SK-MEL-5 (cell line): ENCODE measurements at regions not wholly inside any gene's neighbourhood (a gene's known extent, or its start where the extent isn't known, plus 50 kb on each side); places are given as distances from the start of the nearest gene placed in this dataset.
"Not testable (repeated sequence)": the region's sequence is repeated elsewhere in the genome, so short reads cannot be mapped to it uniquely, and the experiment has no call there.

ENCODE experiments used
- DNase-seq: peaks from one replicate; pipeline ENCODE4 v3.0.0-alpha.2; 2016; ENCODE audit warnings: low read depth, low spot score
- in situ Hi-C: cut with HindIII; loops from 2 replicates; pipeline ENCODE4 v1.10.0; 2016; ENCODE audit warnings: low sequenced_read_pairs, high pct_unique_total_duplicates, low pct_unique_long_range_greater_than_20kb

DNA sequence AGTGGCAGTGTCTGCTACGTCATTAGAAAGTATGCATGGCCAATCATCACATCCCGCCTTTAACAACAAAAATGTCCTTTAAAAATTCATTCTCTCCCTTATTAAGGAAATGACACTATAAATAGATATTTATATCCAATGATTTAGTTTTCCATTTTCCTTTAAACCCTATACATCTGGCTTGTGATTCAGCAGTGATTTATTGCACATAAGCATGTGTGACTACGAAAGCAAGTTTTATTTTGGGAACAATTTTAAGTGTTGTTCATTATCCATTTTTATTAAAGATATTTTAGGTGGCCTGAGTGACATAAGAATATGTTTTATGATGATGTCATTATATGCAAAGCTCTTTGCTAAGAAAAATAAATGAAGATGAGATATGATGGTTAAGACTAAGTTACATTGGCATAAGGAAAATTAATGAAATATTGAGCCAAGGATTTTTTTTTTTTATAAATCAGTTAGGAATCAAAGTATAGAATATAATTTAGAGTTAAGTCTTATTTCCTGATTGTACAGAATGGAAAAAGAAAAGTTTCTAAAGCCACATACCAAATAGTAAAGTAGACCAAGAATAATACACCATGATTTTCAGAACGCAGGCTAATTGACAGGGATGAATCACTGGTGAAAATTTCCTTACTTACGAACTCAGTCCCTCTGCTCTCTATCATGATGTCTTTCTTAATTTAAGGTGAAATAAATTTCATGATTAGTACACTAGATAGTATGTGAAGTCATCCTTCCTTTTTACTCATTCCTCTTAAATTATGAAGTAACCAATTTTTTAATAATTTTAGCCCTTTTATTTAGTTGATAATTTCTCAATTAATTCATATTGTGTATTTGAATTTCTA is 822.4 kb downstream of the FAT4 start:
- DNase-seq: no peak
- in situ Hi-C loops: no loop called here

DNA sequence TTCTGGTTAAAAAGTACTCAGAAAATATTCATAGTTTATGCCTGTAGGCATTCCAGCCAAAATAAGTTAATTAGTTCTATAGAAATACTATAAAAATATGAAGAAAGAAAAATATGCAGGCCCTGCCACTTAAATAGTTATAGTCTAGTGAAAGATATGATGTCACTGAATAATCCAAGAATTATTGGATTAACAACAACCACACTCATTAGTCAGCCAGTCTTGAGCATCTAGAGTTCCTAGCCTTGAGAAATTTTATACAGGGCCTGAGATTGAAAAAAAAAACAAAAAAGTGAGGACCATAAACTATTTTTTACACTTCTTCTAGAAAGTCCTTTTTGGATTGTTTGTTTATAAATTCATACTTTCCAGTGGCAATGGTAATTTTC is 823.0 kb downstream of the FAT4 start:
- in situ Hi-C loops: no loop called here
- DNase-seq: no peak

DNA sequence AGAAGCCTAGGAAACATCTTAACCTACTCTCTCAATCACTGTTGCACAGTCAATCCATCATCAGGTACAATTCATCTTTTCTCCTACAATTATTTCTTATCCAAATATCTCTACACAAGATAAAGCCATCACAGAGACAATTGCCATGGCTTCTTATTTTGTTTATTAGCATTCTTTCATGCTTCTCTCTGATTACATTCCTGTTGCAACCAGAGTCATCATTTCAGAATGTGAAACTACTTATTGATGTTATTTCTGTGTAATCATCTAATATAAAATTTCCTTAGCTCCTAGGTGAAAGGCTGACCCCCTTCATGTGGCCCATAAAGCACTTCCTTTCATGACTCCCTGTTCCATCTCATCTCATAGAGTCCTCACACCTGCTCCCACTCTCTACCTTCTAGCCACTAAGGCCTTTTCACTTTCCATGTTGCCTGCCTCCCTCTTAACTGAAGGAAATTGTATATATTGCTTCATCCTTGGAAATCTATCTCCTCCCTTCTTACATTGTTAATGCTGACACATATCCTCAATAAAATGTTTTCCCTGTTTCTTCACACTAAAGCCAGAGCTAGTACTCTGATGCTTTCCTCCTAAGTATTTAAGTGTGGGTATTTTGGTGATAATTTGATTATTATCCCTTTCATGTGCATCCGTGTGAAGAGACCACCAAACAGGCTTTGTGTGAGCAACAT is 829.9 kb downstream of the FAT4 start:
- in situ Hi-C loops: no loop called here

DNA sequence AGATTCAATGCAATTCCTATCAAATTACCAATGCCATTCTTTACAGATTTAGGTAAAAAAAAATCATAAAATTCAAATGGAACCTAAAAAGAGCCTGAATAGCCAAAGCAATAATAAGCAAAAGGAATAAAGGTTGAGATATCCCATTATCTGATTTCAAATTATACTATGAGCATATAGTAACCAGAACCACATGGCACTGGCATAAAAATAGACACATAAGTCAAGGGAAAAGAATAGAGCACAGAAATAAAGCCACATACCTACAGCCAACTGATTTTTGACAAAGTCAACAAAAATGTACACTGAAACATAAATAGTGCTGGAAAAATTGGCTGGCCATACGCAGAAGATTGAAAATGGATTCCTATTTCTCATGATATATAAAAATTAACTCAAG is 853.7 kb downstream of the FAT4 start:
- in situ Hi-C loops: no loop called here
- no peak for DNase-seq

More for the DNA sequence above, 829.9 kb downstream of the FAT4 start:
- no peak for DNase-seq

DNA sequence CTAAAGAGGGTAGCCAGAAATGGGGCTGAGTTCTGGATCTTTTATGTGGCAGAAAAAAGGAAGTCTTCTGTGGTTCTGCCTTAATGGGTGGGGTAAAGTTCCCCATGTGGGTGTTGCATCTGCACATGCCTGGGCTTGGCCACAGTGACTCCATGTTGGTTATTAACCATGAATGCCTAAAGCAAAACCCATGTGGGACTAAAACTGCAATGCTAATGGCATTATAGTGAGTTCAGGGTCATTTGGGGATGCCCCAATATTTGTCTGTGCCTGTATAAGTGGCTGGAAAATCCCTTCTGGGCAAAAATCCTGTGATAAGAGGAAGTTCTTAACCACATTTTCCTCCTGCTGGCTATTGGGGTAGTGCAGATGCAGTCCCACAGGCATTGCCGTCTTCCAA is 857.4 kb downstream of the FAT4 start:
- in situ Hi-C loops: no loop called here
- DNase-seq: no peak

DNA sequence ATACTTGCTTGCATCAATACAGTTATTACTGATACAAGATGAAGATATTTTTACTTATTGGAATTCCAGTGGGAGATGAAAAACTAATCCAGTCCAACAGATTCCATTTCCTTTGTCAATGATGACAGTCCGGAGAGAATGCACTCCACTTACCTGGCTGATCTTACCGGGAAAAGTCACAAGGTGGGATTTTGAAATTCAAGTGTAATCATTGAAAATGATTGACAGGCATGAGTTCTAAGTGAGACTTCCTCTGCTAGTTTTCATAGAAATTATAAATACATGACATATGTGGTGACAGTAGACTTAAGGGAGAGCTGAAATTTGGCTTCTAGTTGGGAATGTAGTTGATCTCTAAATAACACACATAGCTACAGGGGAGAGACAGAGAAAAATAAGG is 859.9 kb downstream of the FAT4 start:
- DNase-seq: no peak
- in situ Hi-C loops: no loop called here

DNA sequence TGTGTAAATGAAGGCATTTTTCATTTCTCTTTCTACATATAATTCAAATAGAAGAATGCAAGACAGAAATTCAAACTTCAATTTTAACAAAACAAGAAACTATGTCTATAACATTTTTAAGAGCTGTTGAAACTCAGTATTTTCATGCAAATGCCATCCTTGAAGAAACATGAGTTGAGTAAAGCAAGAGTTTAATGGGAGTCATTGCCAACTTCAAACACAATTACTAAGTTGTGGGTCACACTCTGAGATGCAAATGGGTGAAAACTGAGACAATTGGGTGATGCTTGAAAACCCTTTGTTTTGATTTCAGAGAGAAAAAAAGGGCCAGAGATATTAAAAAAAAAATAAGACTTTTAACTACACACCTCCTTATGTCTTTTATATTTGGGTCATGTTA is 865.9 kb downstream of the FAT4 start:
- in situ Hi-C loops: no loop called here
- DNase-seq: no peak

DNA sequence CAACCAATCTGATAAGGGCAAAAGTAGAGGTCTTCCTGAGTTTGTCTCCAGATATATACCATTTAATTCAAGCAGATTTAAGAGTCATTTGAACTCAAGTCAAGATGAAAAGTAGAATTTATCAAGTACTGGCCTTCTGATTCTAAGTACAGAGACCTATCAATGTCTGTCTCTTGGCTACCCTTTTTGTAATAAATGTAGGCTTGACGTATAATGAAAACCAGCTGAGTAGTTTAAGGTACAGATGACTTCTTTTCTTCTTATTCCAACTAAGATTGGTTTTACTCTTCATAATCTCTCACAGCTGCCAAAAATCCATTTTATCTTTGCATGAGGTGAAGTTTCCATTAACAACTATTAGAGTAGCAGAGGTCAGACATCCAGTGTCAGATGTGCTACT is 867.6 kb downstream of the FAT4 start:
- in situ Hi-C loops: no loop called here
- no peak for DNase-seq

DNA sequence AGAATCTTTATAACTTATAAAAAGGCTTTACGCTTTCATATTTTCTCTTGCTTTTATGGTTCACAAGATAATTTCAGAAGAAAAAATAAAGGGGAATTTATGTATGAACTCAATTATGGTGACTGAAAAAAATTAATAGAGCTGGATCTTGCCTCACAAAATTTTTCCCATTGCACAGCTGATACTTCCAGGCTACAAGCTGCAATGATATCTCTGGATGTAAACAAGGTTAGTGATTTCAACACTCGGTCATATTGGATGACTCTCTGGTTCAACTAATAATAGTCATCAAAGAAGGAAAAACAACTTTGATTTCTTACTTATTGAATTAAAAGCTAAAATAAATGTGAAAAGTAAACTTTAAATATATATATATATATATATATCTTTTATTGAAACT is 868.0 kb downstream of the FAT4 start:
- in situ Hi-C loops: no loop called here
- no peak for DNase-seq

DNA sequence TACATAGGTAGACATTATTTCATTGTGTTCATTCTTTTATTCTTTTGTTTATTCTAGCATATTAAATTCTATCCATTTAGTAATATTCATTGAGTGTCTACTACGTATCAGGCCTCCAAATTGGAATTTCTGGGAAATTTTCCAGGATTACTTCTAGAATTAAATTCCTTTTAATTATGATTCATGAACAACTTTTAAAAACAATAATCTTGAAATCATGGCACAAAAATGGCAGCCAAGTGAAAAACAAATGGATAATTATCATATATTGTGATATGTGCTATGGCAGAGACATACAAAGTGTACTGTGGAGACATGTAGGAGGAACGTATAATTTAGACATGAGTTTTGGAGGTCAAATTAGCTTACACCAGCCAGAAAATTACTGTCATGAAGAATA is 868.5 kb downstream of the FAT4 start:
- DNase-seq: no peak
- in situ Hi-C loops: no loop called here

DNA sequence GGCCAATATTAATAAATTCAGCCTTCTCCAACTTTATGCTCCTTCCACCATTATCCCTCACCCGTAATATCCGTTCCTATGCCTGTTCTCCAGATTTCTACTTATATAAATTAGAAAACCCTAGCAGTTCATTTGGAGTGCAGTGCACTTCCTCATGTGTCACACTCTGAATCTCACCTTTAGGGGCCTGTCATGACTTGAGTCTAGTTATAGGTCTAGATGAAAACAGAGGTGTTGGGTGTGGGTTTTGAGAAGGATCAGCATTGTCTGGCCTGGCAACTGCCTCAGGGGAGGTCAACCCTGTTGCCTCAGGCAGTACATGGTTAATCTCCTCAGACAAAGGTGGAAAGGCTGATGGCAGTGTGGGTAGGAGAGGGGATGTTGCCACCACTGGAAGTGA is 876.8 kb downstream of the FAT4 start:
- no peak for DNase-seq
- in situ Hi-C loops: no loop called here

DNA sequence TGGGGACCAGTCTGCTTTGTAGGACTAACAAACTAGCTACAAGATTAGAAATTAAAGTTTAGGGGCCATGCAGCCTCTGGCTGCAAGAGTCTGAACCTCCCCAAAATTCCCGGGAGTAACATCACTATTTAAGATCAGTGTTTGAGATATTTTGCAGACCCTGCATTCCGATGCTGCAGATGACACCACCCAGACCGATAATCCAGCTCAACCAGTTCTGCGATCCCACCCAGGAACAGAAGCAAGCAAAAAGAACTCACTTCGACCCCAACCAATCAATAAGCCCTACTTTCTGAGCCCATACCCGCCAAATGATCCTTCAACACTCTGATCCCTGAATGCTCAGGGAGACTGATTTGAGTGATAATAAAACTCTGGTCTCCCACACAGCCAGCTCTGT is 877.8 kb downstream of the FAT4 start:
- no peak for DNase-seq
- in situ Hi-C loops: no loop called here

DNA sequence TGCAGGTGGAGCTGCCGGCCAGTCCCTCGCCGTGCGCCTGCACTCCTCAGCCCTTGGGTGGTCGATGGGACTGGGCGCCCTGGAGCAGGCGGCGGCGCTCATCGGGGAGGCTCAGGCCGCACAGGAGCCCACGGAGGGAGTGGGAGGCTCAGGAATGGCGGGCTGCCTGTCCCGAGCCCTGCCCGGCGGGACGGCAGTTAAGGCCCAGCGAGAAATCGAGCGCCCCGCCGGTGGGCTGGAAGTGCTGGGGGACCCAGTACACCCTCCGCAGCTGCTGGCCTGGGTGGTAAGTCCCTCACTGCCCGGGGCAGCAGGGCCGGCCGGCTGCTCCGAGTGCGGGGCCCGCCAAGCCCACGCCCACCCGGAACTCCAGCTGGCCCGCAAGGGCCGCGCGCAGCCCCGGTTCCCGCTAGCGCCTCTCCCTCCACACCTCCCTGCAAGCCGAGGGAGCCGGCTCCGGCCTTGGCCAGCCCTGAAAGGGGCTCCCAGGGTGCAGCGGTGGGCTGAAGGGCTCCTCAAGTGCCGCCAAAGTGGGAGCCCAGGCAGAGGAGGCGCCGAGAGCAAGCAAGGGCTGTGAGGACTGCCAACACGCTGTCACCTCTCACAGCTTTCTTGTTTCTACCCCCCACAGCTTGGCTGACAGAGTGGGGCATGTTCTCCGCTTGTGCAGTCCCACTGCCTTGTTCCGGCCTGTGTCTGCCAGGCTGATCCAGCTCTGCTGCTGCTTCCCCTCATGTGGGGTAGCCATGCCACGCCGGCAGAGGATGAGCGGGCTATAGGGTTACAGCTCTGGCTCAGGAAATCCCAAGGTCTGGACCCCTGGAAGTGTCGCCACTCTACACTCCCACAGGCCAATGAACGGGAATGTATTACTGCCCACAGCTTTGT is 886.7 kb downstream of the FAT4 start:
- in situ Hi-C loops, DNase-seq: not testable (repeated sequence)

DNA sequence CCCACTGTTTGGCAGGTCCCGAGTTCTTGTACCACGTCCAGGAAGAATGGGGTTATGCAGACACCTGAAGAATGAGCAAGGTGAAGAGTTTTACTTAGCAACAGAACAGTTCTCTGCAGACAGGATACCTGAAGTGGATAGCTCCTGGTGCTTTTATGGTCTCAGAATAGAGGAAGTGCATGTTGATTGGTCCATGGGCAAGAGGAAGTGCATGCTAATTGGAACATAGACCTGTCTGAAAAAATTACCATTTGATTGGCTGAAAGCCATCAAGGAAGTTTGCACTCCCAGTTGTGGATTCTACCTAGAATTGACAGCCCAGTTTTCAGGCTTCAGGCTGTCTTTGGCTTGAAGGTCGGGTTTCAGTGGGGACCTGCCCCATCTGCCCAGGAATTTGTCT is 887.5 kb downstream of the FAT4 start:
- no peak for DNase-seq
- in situ Hi-C loops: no loop called here

DNA sequence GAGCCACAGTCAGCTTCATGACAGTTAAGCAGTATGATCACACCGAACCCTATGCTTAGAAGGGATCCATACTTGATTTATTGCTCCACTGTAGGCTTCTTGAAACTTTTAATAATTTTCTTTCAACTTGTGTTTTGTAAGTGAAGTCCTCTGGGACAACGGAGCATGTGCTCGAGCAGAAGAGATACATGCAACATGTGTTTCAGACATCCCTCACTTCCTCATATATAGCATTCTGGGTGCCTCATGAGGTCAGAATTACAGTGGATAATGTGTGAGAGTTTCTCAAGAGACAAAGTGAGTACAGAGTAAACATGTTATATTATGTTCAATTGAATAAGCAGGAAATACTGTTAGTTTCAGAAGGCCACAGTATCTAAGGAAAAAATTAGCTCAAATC is 893.2 kb downstream of the FAT4 start:
- in situ Hi-C loops: no loop called here
- DNase-seq: no peak

DNA sequence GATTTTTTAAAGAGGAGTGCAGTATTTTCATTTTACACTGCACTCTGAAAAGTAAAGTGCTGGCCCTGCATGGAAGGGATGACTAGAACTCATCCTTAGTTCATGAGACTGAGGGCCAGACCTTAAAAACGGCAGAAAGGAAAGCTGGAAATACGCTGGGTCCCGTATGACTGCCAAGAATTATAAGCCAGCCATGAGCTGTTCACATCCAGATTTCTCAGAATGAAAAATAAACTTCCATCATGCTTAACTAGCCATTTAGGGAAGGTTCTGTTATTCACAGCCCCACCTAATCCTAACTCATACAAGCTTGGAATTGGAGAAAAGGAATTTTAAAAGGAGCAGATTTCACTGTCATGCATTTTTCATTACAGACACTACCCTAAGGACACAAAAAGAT is 894.4 kb downstream of the FAT4 start:
- in situ Hi-C loops: no loop called here

DNA sequence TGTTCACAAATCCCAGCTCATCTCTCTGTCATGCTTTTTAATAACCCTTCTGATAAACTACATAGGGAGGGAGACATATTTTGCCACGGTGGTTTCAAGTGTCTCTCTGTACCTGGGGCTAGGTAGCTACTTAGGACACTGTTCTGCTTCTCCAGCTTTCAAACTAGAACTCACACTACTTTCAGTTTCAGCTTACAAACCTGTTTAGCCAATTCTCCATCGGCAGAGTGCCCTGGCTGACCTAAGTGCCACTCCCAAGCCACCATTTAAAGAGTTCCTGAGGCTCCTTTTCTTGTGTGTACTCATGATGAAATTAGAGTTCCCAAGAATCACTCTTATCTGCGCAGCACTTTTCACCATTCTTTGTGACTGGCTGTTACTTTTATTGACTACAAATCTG is 899.2 kb downstream of the FAT4 start:
- no peak for DNase-seq
- in situ Hi-C loops: no loop called here

More for the DNA sequence above, 894.4 kb downstream of the FAT4 start:
- no peak for DNase-seq

DNA sequence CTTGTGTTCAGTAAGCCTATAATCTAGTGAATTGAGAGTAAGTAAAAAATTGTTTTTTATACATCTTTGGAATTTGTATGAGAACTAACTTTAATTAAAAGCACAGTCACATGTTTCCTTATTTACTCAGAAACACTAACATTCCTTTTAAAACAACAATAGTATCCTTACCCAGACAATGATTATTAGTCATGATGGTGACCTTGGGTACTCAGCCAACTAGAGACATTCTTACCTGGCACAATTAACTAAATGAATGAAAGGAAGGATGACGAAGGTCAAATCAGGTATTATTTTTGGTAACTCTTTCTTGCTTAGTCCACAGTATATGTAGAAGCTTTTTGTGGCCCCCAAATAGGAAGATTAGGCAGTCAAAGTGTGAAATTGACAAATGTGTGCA is 901.0 kb downstream of the FAT4 start:
- in situ Hi-C loops: no loop called here

More for the DNA sequence above, 901.0 kb downstream of the FAT4 start:
- no peak for DNase-seq
